ENCODE measurements at regions not wholly inside any gene's neighbourhood (a gene's known extent, or its start where the extent isn't known, plus 50 kb on each side); places are given as distances from the start of the nearest gene placed in this dataset.

DNA sequence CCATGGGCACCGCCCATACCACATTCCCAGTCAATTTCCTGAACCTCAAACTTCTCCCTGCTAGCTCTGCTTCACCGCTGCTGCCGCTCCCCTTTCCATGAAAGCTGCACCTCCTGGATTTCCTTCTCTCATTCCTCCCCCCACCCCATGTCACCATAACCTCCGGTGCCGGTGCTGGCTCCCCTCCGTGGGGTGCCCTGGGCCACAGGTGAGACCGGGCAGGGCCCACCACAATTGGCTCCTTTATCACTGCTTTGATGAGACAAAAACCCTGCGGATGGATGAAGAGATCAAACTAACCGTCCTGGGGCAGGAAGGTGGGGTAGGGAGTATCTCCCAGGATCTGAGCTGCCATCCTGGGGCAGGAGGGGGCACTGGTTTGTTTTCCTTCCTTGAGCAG is 111.3 kb upstream of the LHX1 start:
- in situ Hi-C loops (cut with HindIII; ENCODE audit: low pct_ligation_motif_present, low sequenced_read_pairs): no loop called here
- H3K27ac ChIP-seq: no peak overlapping the region

GRCh38 chr17:36827081-36827480 is 110.2 kb upstream of the LHX1 start:
- H3K36me3 ChIP-seq (replicated peaks): no peaks in the 10 kb centered on the region
- H3K27ac ChIP-seq: no peak overlapping the region
- H3K4me3 ChIP-seq (ENCODE audit: low read depth, low read length): no peak overlapping the region
- no peak for TF ChIP-seq CTCF (IDR thresholded peaks at IDR 0.05; ENCODE audit: low read depth, low read length, missing control alignments)
- DNase-seq: no peak
- in situ Hi-C loops (cut with HindIII; ENCODE audit: low pct_ligation_motif_present, low sequenced_read_pairs): no loop called here
- peaks cover 7% of the 10 kb centered on the region for H3K27me3 ChIP-seq (replicated peaks)

More for the DNA sequence above, 111.3 kb upstream of the LHX1 start:
- Histone ChIP-seq H3K27me3 (replicated peaks) (peaks cover 7% of the 10 kb centered on the region), H3K36me3 (replicated peaks) (no peaks in the 10 kb centered on the region), H3K4me3 (ENCODE audit: low read depth, low read length) (no peak overlapping the region)
- DNase-seq: no peak
- no peak for TF ChIP-seq CTCF (IDR thresholded peaks at IDR 0.05; ENCODE audit: low read depth, low read length, missing control alignments)

DNA sequence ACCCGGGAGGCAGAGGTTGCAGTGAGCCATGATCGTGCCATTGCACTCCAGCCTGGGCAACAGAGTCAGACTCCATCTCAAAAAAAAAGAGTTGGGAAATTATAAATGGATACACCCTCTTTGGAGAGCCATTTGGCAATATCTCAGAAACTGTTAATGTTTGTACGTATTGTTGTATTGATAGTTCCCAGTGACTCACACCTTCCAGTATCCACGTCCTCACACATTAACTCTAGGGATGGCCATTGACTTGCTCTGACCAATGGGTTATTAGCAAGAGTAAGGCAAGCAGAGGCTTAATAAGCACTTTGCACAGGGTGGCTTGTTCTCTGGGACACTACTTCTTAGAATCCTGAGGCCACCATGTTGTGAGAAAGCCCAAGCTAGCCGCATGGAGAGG is 107.6 kb upstream of the LHX1 start:
- TF ChIP-seq CTCF (IDR thresholded peaks at IDR 0.05; ENCODE audit: low read depth, low read length, missing control alignments): no peak
- in situ Hi-C loops (cut with HindIII; ENCODE audit: low pct_ligation_motif_present, low sequenced_read_pairs): no loop called here
- peaks cover 7% of the 10 kb centered on the region for H3K27me3 ChIP-seq (replicated peaks)
- no peaks in the 10 kb centered on the region for H3K36me3 ChIP-seq (replicated peaks)
- H3K4me3 ChIP-seq (ENCODE audit: low read depth, low read length): no peak overlapping the region
- no peak for DNase-seq
- no peak overlapping the region for H3K27ac ChIP-seq

DNA sequence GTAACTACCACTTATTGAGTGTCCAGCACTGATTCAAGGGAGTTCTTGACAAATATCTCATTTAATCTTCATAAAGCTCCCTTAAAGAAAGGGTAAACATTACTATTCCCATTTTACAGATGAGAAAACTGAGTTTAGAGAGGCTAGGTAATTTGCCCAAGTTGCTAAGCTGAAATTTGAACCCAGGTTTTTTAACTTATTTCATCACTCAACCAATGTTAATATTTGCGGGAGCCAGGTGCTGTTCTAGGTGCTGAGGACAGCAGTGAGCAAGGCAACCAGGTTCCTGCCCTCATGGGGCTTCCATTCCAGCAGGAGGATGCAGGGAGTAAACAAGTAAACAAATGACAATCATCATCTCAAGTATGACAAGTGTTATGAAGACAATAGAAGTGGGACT is 104.0 kb upstream of the LHX1 start:
- Histone ChIP-seq H3K36me3 (replicated peaks) (no peaks in the 10 kb centered on the region), H3K27ac (no peak overlapping the region), H3K4me3 (ENCODE audit: low read depth, low read length) (no peak overlapping the region), H3K27me3 (replicated peaks) (no peaks in the 10 kb centered on the region)
- no peak for DNase-seq
- TF ChIP-seq CTCF (IDR thresholded peaks at IDR 0.05; ENCODE audit: low read depth, low read length, missing control alignments): no peak
- in situ Hi-C loops (cut with HindIII; ENCODE audit: low pct_ligation_motif_present, low sequenced_read_pairs): no loop called here

- no peak overlapping the region for H3K27ac ChIP-seq
- TF ChIP-seq CTCF (IDR thresholded peaks at IDR 0.05; ENCODE audit: low read depth, low read length, missing control alignments): no peak
- in situ Hi-C loops (cut with HindIII; ENCODE audit: low pct_ligation_motif_present, low sequenced_read_pairs): no loop called here
Measured at GRCh38 chr17:36835036-36835435, 102.2 kb upstream of the LHX1 start.

DNA sequence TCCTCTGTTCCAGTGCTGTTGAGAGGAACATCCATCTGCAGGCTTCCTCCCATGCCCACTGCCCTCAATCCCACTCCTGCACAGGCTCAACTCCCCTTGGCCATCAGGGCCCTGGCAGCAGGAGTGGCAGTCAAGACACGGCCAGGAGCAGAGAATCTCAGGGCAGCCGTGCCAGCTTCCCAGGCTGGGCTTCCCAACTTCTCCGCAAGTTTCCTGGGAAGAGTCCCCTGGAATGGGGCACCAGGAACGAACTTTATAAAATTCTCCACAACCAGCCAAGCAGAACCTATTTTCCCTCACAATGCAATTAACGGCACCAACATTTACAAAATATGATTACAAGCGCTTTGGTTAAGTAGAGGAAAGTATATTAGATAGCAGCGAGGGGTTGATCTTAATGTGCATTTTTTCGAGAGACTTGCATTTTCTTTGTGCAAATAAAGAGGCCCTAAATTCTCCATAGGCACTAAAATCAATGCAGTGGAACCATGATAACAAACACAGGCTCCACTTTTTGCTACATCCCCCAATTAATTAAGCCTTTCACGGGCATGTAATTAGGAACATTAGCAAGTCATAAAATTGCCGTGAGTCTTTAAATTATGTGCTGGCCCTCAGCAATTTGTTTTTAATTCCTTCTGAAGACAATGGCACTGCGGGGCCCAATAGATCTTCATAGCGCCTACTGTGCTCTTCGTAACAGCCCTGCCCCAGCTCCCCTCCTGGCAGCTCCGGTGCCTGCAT is 99.9 kb upstream of the LHX1 start:
- H3K36me3 ChIP-seq (replicated peaks): no peaks in the 10 kb centered on the region
- H3K27ac ChIP-seq: no peak overlapping the region
- DNase-seq: no peak
- TF ChIP-seq CTCF (IDR thresholded peaks at IDR 0.05; ENCODE audit: low read depth, low read length, missing control alignments): no peak
- H3K27me3 ChIP-seq (replicated peaks): no peaks in the 10 kb centered on the region
- H3K4me3 ChIP-seq (ENCODE audit: low read depth, low read length): no peak overlapping the region
- in situ Hi-C loops (cut with HindIII; ENCODE audit: low pct_ligation_motif_present, low sequenced_read_pairs): no loop called here

More at GRCh38 chr17:36835036-36835435, 102.2 kb upstream of the LHX1 start:
- Histone ChIP-seq H3K27me3 (replicated peaks) (no peaks in the 10 kb centered on the region), H3K4me3 (ENCODE audit: low read depth, low read length) (no peak overlapping the region), H3K36me3 (replicated peaks) (no peaks in the 10 kb centered on the region)
- no peak for DNase-seq
